ENCODE measurements at regions not wholly inside any gene's neighbourhood (a gene's known extent, or its start where the extent isn't known, plus 50 kb on each side); places are given as distances from the start of the nearest gene placed in this dataset.

GRCh38 chr22:48701296-48702030, 1126.2 kb downstream of the BRD1 start:
- no peaks in the 10 kb centered on the region for H3K9me3 ChIP-seq (ENCODE audit: insufficient read depth, low read length)
- TF ChIP-seq CTCF (IDR thresholded peaks at IDR 0.05; ENCODE audit: insufficient read depth, low read length, poor library complexity, severe bottlenecking) (no peak), EZH2phosphoT487 (conservative IDR thresholded peaks at IDR 0.05; ENCODE audit: low read length) (no peak)
- H3K9ac ChIP-seq (ENCODE audit: low read length): no peak overlapping the region
- H3K36me3 ChIP-seq (ENCODE audit: low read length): no peaks in the 10 kb centered on the region
- no peaks in the 10 kb centered on the region for H3K9me2 ChIP-seq (replicated peaks; ENCODE audit: insufficient read depth, low read length)
- no peak overlapping the region for H3K4me3 ChIP-seq (ENCODE audit: insufficient read depth, low read length, poor library complexity, severe bottlenecking)
- H3K4me2 ChIP-seq (ENCODE audit: low read depth, low read length, poor library complexity, severe bottlenecking): no peak overlapping the region
- no peak overlapping the region for H3K27ac ChIP-seq (ENCODE audit: low read depth, low read length)
- no peaks in the 10 kb centered on the region for H4K20me1 ChIP-seq (ENCODE audit: low read depth, low read length)
- H3F3A ChIP-seq (ENCODE audit: insufficient read depth): no peaks in the 10 kb centered on the region
- no peaks in the 10 kb centered on the region for H3K27me3 ChIP-seq (ENCODE audit: low read length)
- no peaks in the 10 kb centered on the region for H3K79me2 ChIP-seq (ENCODE audit: insufficient read depth, low read length)
- no peak overlapping the region for H2AFZ ChIP-seq (ENCODE audit: low read depth, low read length, severe bottlenecking)

- Histone ChIP-seq H2AFZ (ENCODE audit: low read depth, low read length, severe bottlenecking) (no peak overlapping the region), H3K36me3 (ENCODE audit: low read length) (no peaks in the 10 kb centered on the region), H3K9me3 (ENCODE audit: insufficient read depth, low read length) (no peaks in the 10 kb centered on the region), H3K4me3 (ENCODE audit: insufficient read depth, low read length, poor library complexity, severe bottlenecking) (no peak overlapping the region), H3K9ac (ENCODE audit: low read length) (no peak overlapping the region), H3K4me2 (ENCODE audit: low read depth, low read length, poor library complexity, severe bottlenecking) (no peak overlapping the region), H4K20me1 (ENCODE audit: low read depth, low read length) (no peaks in the 10 kb centered on the region), H3F3A (ENCODE audit: insufficient read depth) (no peaks in the 10 kb centered on the region), H3K27me3 (ENCODE audit: low read length) (no peaks in the 10 kb centered on the region), H3K79me2 (ENCODE audit: insufficient read depth, low read length) (no peaks in the 10 kb centered on the region), H3K9me2 (replicated peaks; ENCODE audit: insufficient read depth, low read length) (no peaks in the 10 kb centered on the region), H3K27ac (ENCODE audit: low read depth, low read length) (no peak overlapping the region)
- TF ChIP-seq CTCF (IDR thresholded peaks at IDR 0.05; ENCODE audit: insufficient read depth, low read length, poor library complexity, severe bottlenecking) (no peak), EZH2phosphoT487 (conservative IDR thresholded peaks at IDR 0.05; ENCODE audit: low read length) (no peak)
Observed at GRCh38 chr22:48700566-48701295, 1126.9 kb downstream of the BRD1 start.

- H3K79me2 ChIP-seq (ENCODE audit: insufficient read depth, low read length): no peaks in the 10 kb centered on the region
- no peaks in the 10 kb centered on the region for H3K9me3 ChIP-seq (ENCODE audit: insufficient read depth, low read length)
- TF ChIP-seq EZH2phosphoT487 (conservative IDR thresholded peaks at IDR 0.05; ENCODE audit: low read length): no peak
- H3K27ac ChIP-seq (ENCODE audit: low read depth, low read length): no peak overlapping the region
- no peaks in the 10 kb centered on the region for H3F3A ChIP-seq (ENCODE audit: insufficient read depth)
- no peaks in the 10 kb centered on the region for H4K20me1 ChIP-seq (ENCODE audit: low read depth, low read length)
- H3K36me3 ChIP-seq (ENCODE audit: low read length): no peaks in the 10 kb centered on the region
- H3K4me2 ChIP-seq (ENCODE audit: low read depth, low read length, poor library complexity, severe bottlenecking): no peak overlapping the region
- no peak overlapping the region for H2AFZ ChIP-seq (ENCODE audit: low read depth, low read length, severe bottlenecking)
- no peaks in the 10 kb centered on the region for H3K27me3 ChIP-seq (ENCODE audit: low read length)
- H3K9ac ChIP-seq (ENCODE audit: low read length): no peak overlapping the region
- H3K9me2 ChIP-seq (replicated peaks; ENCODE audit: insufficient read depth, low read length): no peaks in the 10 kb centered on the region
- H3K4me3 ChIP-seq (ENCODE audit: insufficient read depth, low read length, poor library complexity, severe bottlenecking): no peak overlapping the region
Observed at GRCh38 chr22:48700180-48700565, 1127.5 kb downstream of the BRD1 start.

GRCh38 chr22:48699511-48699910, 1128.2 kb downstream of the BRD1 start:
- H3K27me3 ChIP-seq (ENCODE audit: low read length): no peaks in the 10 kb centered on the region
- H3K4me2 ChIP-seq (ENCODE audit: low read depth, low read length, poor library complexity, severe bottlenecking): no peak overlapping the region
- no peak overlapping the region for H3K9ac ChIP-seq (ENCODE audit: low read length)
- H3K79me2 ChIP-seq (ENCODE audit: insufficient read depth, low read length): no peaks in the 10 kb centered on the region
- H3F3A ChIP-seq (ENCODE audit: insufficient read depth): no peaks in the 10 kb centered on the region
- H4K20me1 ChIP-seq (ENCODE audit: low read depth, low read length): no peaks in the 10 kb centered on the region
- no peaks in the 10 kb centered on the region for H3K36me3 ChIP-seq (ENCODE audit: low read length)
- no peak overlapping the region for H2AFZ ChIP-seq (ENCODE audit: low read depth, low read length, severe bottlenecking)
- no peak for TF ChIP-seq EZH2phosphoT487 (conservative IDR thresholded peaks at IDR 0.05; ENCODE audit: low read length)
- no peak for TF ChIP-seq CTCF (IDR thresholded peaks at IDR 0.05; ENCODE audit: insufficient read depth, low read length, poor library complexity, severe bottlenecking)
- no peak overlapping the region for H3K27ac ChIP-seq (ENCODE audit: low read depth, low read length)
- no peak overlapping the region for H3K4me3 ChIP-seq (ENCODE audit: insufficient read depth, low read length, poor library complexity, severe bottlenecking)
- H3K9me2 ChIP-seq (replicated peaks; ENCODE audit: insufficient read depth, low read length): no peaks in the 10 kb centered on the region
- no peaks in the 10 kb centered on the region for H3K9me3 ChIP-seq (ENCODE audit: insufficient read depth, low read length)
